IMR-90 (cell line): ENCODE measurements at regions not wholly inside any gene's neighbourhood (a gene's known extent, or its start where the extent isn't known, plus 50 kb on each side); places are given as distances from the start of the nearest gene placed in this dataset.

Source experiments
- ATAC-seq: fragments of 200-7000 bp; cut with Tn5 transposase; 2 replicates; pipeline ENCODE4 v1.9.1; 2020; ENCODE audit warnings: low read depth, mild to moderate bottlenecking, moderate library complexity
- BruUV-seq: library from RNA; stranded (reverse); fragments of 400-500 nt; replicated peaks from 2 replicates; lab custom pipeline; 2021; lab: Mats Ljungman, UMichigan
- CTCF ChIA-PET: fragments of 300-600 bp; formaldehyde crosslinking; extraction: SDS; loops from one replicate; lab custom pipeline; 2021; ENCODE audit warnings: antibody characterized with exemption; lab: Yijun Ruan, JAX
- POLR2A ChIA-PET: fragments of 300-600 bp; sonication (Branson Sonifier 250); formaldehyde crosslinking; loops from one replicate; lab custom pipeline; 2022; ENCODE audit warnings: antibody characterized with exemption; ENCODE audit not compliant: unreplicated experiment; lab: Charles Lee
- DNase-seq: peaks from one replicate; pipeline ENCODE4 v3.0.0; 2013
- H2AFZ ChIP-seq: replicated peaks from 2 replicates; pipeline ENCODE3; 2013; ENCODE audit warnings: low read length, mild to moderate bottlenecking; ENCODE audit not compliant: poor library complexity
- H2AK5ac ChIP-seq: 2 replicates; pipeline ENCODE4 v1.6.1; 2013; ENCODE audit warnings: low read depth, low read length, inconsistent platforms
- H2AK9ac ChIP-seq: replicated peaks from 2 replicates; pipeline ENCODE3; 2013; ENCODE audit warnings: mild to moderate bottlenecking, low read depth, low read length, moderate library complexity; ENCODE audit not compliant: poor library complexity
- H2BK120ac ChIP-seq: 2 replicates; pipeline ENCODE4 v1.6.1; 2013; ENCODE audit warnings: low read depth, low read length, inconsistent platforms
- H2BK15ac ChIP-seq: 3 replicates; pipeline ENCODE4 v1.6.1; 2013; ENCODE audit warnings: low read depth, low read length, inconsistent platforms
- H2BK20ac ChIP-seq: 2 replicates; pipeline ENCODE4 v1.6.1; 2013; ENCODE audit warnings: low read depth, mild to moderate bottlenecking, inconsistent platforms, low read length, moderate library complexity
- H2BK5ac ChIP-seq: 2 replicates; pipeline ENCODE4 v1.6.1; 2013; ENCODE audit warnings: mild to moderate bottlenecking, low read depth, low read length, inconsistent platforms; ENCODE audit not compliant: poor library complexity, severe bottlenecking
- H3K14ac ChIP-seq: replicated peaks from 2 replicates; pipeline ENCODE4 v1.6.1; 2013; ENCODE audit warnings: low read depth, low read length, inconsistent platforms
- H3K18ac ChIP-seq: 2 replicates; pipeline ENCODE4 v1.6.1; 2013; ENCODE audit warnings: low read depth, low read length, control low read depth
- H3K23ac ChIP-seq: 2 replicates; pipeline ENCODE4 v1.6.1; 2013; ENCODE audit warnings: low read depth, low read length, inconsistent platforms
- H3K27ac ChIP-seq: 2 replicates; pipeline ENCODE4 v1.5.1; 2013; ENCODE audit warnings: mild to moderate bottlenecking, control low read depth, low read length; ENCODE audit not compliant: insufficient read depth
- H3K27me3 ChIP-seq: 2 replicates; pipeline ENCODE4 v1.6.1; 2013; ENCODE audit warnings: low read length; ENCODE audit not compliant: control insufficient read depth, insufficient read depth
- H3K36me3 ChIP-seq: 2 replicates; pipeline ENCODE4 v1.6.1; 2013; ENCODE audit warnings: low read length, mixed read lengths; ENCODE audit not compliant: control insufficient read depth, insufficient read depth
- H3K4ac ChIP-seq: 2 replicates; pipeline ENCODE4 v1.6.1; 2013; ENCODE audit warnings: low read depth, low read length, inconsistent platforms
- H3K4me1 ChIP-seq: 2 replicates; pipeline ENCODE4 v1.6.1; 2013; ENCODE audit warnings: low read length, mixed read lengths; ENCODE audit not compliant: control insufficient read depth, insufficient read depth
- H3K4me2 ChIP-seq: 2 replicates; pipeline ENCODE4 v1.6.1; 2013; ENCODE audit warnings: low read depth, mild to moderate bottlenecking, control low read depth, low read length, moderate library complexity
- H3K4me3 ChIP-seq: 2 replicates; pipeline ENCODE4 v1.5.1; 2013; ENCODE audit warnings: low read depth, mild to moderate bottlenecking, control low read depth, low read length, moderate library complexity; ENCODE audit not compliant: insufficient read depth
- H3K56ac ChIP-seq: 2 replicates; pipeline ENCODE4 v1.6.1; 2013; ENCODE audit warnings: low read length, inconsistent platforms; ENCODE audit not compliant: insufficient read depth; ENCODE audit errors: extremely low read depth
- H3K79me1 ChIP-seq, 2 experiments: 2 replicates each; pipeline ENCODE4 v1.6.1; 2013; ENCODE audit warnings: low read length in 2 of 2, inconsistent platforms in 1 of 2, low read depth in 1 of 2
- H3K9ac ChIP-seq: 2 replicates; pipeline ENCODE4 v1.6.1; 2013; ENCODE audit warnings: low read depth, low read length, control low read depth
- H3K9me1 ChIP-seq: 2 replicates; pipeline ENCODE4 v1.6.1; 2013; ENCODE audit warnings: low read length, inconsistent platforms; ENCODE audit not compliant: insufficient read depth
- H3K9me3 ChIP-seq: 2 replicates; pipeline ENCODE4 v1.6.1; 2013; ENCODE audit warnings: low read length; ENCODE audit not compliant: control insufficient read depth, insufficient read depth
- H4K20me1 ChIP-seq: 2 replicates; pipeline ENCODE4 v1.6.1; 2013; ENCODE audit warnings: low read length, inconsistent platforms; ENCODE audit not compliant: insufficient read depth
- H4K5ac ChIP-seq: 2 replicates; pipeline ENCODE4 v1.6.1; 2013; ENCODE audit warnings: mild to moderate bottlenecking, low read depth, low read length, control low read depth
- H4K8ac ChIP-seq, 2 experiments: 2 replicates each; pipeline ENCODE4 v1.6.1; 2013; ENCODE audit warnings: low read depth in 2 of 2, low read length in 2 of 2, control low read depth in 1 of 2, inconsistent platforms in 1 of 2
- H4K91ac ChIP-seq: 2 replicates; pipeline ENCODE4 v1.6.1; 2013; ENCODE audit warnings: low read depth, low read length, inconsistent platforms; ENCODE audit not compliant: insufficient read depth
- CHD1 ChIP-seq: IDR thresholded peaks from 2 replicates; pipeline ENCODE4 v1.6.1; 2012; ENCODE audit warnings: low read depth, low read length, improper control_type of control experiment
- MAFK ChIP-seq: IDR thresholded peaks from 2 replicates; pipeline ENCODE4 v1.6.1; 2012; ENCODE audit warnings: low read depth, low read length, improper control_type of control experiment
- MXI1 ChIP-seq: IDR thresholded peaks from 2 replicates; pipeline ENCODE4 v1.6.1; 2012; ENCODE audit warnings: low read depth, mild to moderate bottlenecking, low read length, moderate library complexity, borderline replicate concordance
- SMC3 ChIP-seq: fragments of 150-350 bp; IDR thresholded peaks from 2 replicates; pipeline ENCODE4 v1.6.1; 2016; ENCODE audit warnings: low read depth, mild to moderate bottlenecking, antibody characterized with exemption, low read length, moderate library complexity
- WGBS, 2 experiments: methylation state at CpG; one replicate each; pipeline versions ENCODE4 v1.1.5 to v1.1.7; 2013; ENCODE audit warnings: missing lambda C conversion rate in 2 of 2; ENCODE audit not compliant: insufficient read length in 1 of 2; ENCODE audit errors: extremely low coverage in 2 of 2; 5-methylcytosine and 5-hydroxymethylcytosine counted together
- dilution Hi-C: fragments of 300-500 bp; cut with HindIII; formaldehyde crosslinking; loops from one replicate; pipeline ENCODE4 v1.14.3; 2018; ENCODE audit warnings: low sequenced_read_pairs; ENCODE audit not compliant: unreplicated experiment
- in situ Hi-C: fragments of 300-500 bp; cut with MboI; formaldehyde crosslinking; loops from 3 replicates; pipeline ENCODE4 v1.14.3; 2019; ENCODE audit warnings: low sequenced_read_pairs, inconsistent platforms, mixed read lengths
- intact Hi-C: fragments of 100-400 bp; cut with micrococcal nuclease; formaldehyde crosslinking; loops from 2 replicates; pipeline ENCODE4 v1.10.0; 2022
- TF ChIP-seq, protein P1 (sequence below): fragments of 150-350 bp; IDR thresholded peaks from 2 replicates; pipeline ENCODE4 v1.6.1; 2016; ENCODE audit warnings: low read depth, mild to moderate bottlenecking, low read length, moderate library complexity, borderline replicate concordance
- TF ChIP-seq, protein P2 (sequence below): fragments of 150-350 bp; IDR thresholded peaks from 2 replicates; pipeline ENCODE4 v1.6.1; 2017; ENCODE audit warnings: mild to moderate bottlenecking, antibody characterized with exemption, low read length, low read depth

DNA sequence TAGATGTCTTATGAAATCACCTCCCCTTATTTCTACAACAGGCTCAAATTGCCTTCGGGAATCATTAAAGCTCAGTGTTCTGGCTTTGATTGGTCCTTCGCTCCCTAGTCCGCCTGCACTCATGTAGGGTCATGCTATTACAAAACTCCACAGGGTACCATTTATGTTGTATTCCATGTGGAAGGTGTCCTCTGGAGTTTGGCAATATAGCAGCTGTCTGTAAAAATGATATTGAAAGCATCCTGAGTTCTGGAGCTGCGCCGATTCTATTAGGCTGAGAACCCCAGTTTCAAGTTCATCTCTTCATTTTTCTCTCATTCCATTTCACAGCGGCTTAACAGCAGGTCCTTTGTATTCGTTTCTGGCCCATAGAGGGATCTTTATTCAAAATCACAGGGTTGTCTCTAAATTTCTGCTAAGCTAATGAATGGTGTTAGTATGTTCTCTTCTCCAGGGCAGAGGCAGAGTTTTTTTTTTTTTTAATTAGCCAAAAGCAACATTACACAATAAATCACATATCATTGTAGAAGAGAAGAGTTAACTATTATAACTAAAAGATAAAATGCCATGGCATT, 71.9 kb upstream of the TEKT1 start:
- Histone ChIP-seq H3K9ac (no peak overlapping the region), H4K8ac (no peak overlapping the region), H2BK120ac (no peak overlapping the region), H2BK20ac (no peak overlapping the region), H3K4me1 (no peaks in the 10 kb centered on the region), H3K18ac (no peak overlapping the region), H2AK9ac (no peak overlapping the region), H3K9me3 (no peaks in the 10 kb centered on the region), H3K4ac (no peak overlapping the region), H3K36me3 (no peaks in the 10 kb centered on the region), H4K20me1 (no peaks in the 10 kb centered on the region), H3K23ac (no peak overlapping the region), H3K9me1 (no peaks in the 10 kb centered on the region), H3K79me1 (no peaks in the 10 kb centered on the region), H2BK5ac (no peak overlapping the region), H3K27me3 (peaks cover 15% of the 10 kb centered on the region), H3K56ac (no peak overlapping the region), H2BK15ac (no peak overlapping the region), H4K5ac (no peak overlapping the region), H3K4me3 (no peak overlapping the region), H3K4me2 (no peak overlapping the region), H3K27ac (no peak overlapping the region), H2AK5ac (no peak overlapping the region), H3K14ac (no peak overlapping the region), H4K91ac (no peak overlapping the region), H2AFZ (no peak overlapping the region)
- dilution Hi-C loops (no loop called here), in situ Hi-C loops (loop anchor here (25.0 kb wide), 1 partner anchor 234 kb away; no protein-coding TSS in a partner anchor), intact Hi-C loops (no loop called here)
- no CpG with 5 or more reads among the region's 7 CpGs for WGBS, 2 experiments
- BruUV-seq, result no TSS peak
- ChIA-PET CTCF (no interaction called here), POLR2A (no interaction called here)
- TF ChIP-seq MXI1 (no peak), MAFK (no peak), SMC3 (no peak), CHD1 (no peak)
- TF ChIP-seq, protein P1, sequence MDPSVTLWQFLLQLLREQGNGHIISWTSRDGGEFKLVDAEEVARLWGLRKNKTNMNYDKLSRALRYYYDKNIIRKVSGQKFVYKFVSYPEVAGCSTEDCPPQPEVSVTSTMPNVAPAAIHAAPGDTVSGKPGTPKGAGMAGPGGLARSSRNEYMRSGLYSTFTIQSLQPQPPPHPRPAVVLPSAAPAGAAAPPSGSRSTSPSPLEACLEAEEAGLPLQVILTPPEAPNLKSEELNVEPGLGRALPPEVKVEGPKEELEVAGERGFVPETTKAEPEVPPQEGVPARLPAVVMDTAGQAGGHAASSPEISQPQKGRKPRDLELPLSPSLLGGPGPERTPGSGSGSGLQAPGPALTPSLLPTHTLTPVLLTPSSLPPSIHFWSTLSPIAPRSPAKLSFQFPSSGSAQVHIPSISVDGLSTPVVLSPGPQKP, result no peak
- TF ChIP-seq, protein P2, sequence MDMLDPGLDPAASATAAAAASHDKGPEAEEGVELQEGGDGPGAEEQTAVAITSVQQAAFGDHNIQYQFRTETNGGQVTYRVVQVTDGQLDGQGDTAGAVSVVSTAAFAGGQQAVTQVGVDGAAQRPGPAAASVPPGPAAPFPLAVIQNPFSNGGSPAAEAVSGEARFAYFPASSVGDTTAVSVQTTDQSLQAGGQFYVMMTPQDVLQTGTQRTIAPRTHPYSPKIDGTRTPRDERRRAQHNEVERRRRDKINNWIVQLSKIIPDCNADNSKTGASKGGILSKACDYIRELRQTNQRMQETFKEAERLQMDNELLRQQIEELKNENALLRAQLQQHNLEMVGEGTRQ, result no peak
- ATAC-seq (no peak), DNase-seq (no peak)
